ENCODE measurements at regions not wholly inside any gene's neighbourhood (a gene's known extent, or its start where the extent isn't known, plus 50 kb on each side); places are given as distances from the start of the nearest gene placed in this dataset.

- Histone ChIP-seq H4K20me1 (ENCODE audit: insufficient read depth) (no peaks in the 10 kb centered on the region), H3K4me2 (ENCODE audit: low read length) (no peak overlapping the region), H3K4me1 (ENCODE audit: control insufficient read depth in 1 of 2, insufficient read depth in 2 of 2, low read length in 2 of 2) (no peaks in the 10 kb centered on the region), H3K36me3 (ENCODE audit: control insufficient read depth in 1 of 2, insufficient read depth in 2 of 2, low read length in 2 of 2) (no peaks in the 10 kb centered on the region), H2AFZ (ENCODE audit: low read depth, low read length, poor library complexity, severe bottlenecking) (no peak overlapping the region), H3K27ac (ENCODE audit: low read depth, low read length) (no peak overlapping the region), H3K9ac (ENCODE audit: low read length) (no peak overlapping the region), H3K27me3 (ENCODE audit: insufficient read depth, low read length) (no peaks in the 10 kb centered on the region), H3K79me2 (ENCODE audit: insufficient read depth, low read length) (no peaks in the 10 kb centered on the region), H3K4me3 (replicated peaks in 1 of 2; ENCODE audit: low read depth in 1 of 2, low read length in 2 of 2) (no peak overlapping the region), H3K9me2 (ENCODE audit: insufficient read depth) (no peaks in the 10 kb centered on the region), H3K9me3 (ENCODE audit: control insufficient read depth in 1 of 2, insufficient read depth in 1 of 2, low read depth in 1 of 2, low read length in 2 of 2) (no peaks in the 10 kb centered on the region)
- TF ChIP-seq POLR2A (IDR thresholded peaks at IDR 0.05; ENCODE audit: borderline replicate concordance, extremely low read depth, insufficient read depth, insufficient read length) (no peak), SRF (IDR thresholded peaks at IDR 0.05; ENCODE audit: low read depth) (no peak), ZBTB33 (IDR thresholded peaks at IDR 0.05; ENCODE audit: extremely low read depth, insufficient replicate concordance, low read length) (no peak), ELF1 (IDR thresholded peaks at IDR 0.05; ENCODE audit: borderline replicate concordance, low read depth) (no peak), FOSL1 (IDR thresholded peaks at IDR 0.05; ENCODE audit: low read depth) (no peak), EZH2 (IDR thresholded peaks at IDR 0.05) (no peak), ZFX (IDR thresholded peaks at IDR 0.05) (no peak)
- DNase-seq (ENCODE audit: low read depth, low spot score) (no peak), ATAC-seq (no peak)
- BruUV-seq (replicated peaks) = no TSS peak
- intact Hi-C loops (cut with micrococcal nuclease) = no loop called here
- ChIA-PET RAD21 (ENCODE audit: low non-redundant PET in 1 of 2, low total read pairs in 2 of 2, uncharacterized antibody in 2 of 2, unreplicated experiment in 2 of 2) (no interaction called here), POLR2A (no interaction called here), CTCF (no interaction called here)
Observed at GRCh38 chr5:67515762-67516161, 319.2 kb upstream of the CD180 start.

- Histone ChIP-seq H3K4me1 (ENCODE audit: control insufficient read depth in 1 of 2, insufficient read depth in 2 of 2, low read length in 2 of 2) (no peaks in the 10 kb centered on the region), H3K36me3 (ENCODE audit: control insufficient read depth in 1 of 2, insufficient read depth in 2 of 2, low read length in 2 of 2) (no peaks in the 10 kb centered on the region), H3K9me3 (ENCODE audit: control insufficient read depth in 1 of 2, insufficient read depth in 1 of 2, low read depth in 1 of 2, low read length in 2 of 2) (no peaks in the 10 kb centered on the region), H3K27ac (ENCODE audit: low read depth, low read length) (no peak overlapping the region), H3K27me3 (ENCODE audit: insufficient read depth, low read length) (no peaks in the 10 kb centered on the region), H3K9me2 (ENCODE audit: insufficient read depth) (no peaks in the 10 kb centered on the region), H3K79me2 (ENCODE audit: insufficient read depth, low read length) (no peaks in the 10 kb centered on the region), H3K4me3 (replicated peaks in 1 of 2; ENCODE audit: low read depth in 1 of 2, low read length in 2 of 2) (no peak overlapping the region), H2AFZ (ENCODE audit: low read depth, low read length, poor library complexity, severe bottlenecking) (no peak overlapping the region), H3K9ac (ENCODE audit: low read length) (no peak overlapping the region), H4K20me1 (ENCODE audit: insufficient read depth) (no peaks in the 10 kb centered on the region), H3K4me2 (ENCODE audit: low read length) (no peak overlapping the region)
- no peak for ATAC-seq
- POLR2A ChIA-PET = no interaction called here
- BruUV-seq (replicated peaks) = no TSS peak
- intact Hi-C loops (cut with micrococcal nuclease) = no loop called here
- CTCF ChIA-PET = no interaction called here
- TF ChIP-seq ZFX (IDR thresholded peaks at IDR 0.05) (no peak), SRF (IDR thresholded peaks at IDR 0.05; ENCODE audit: low read depth) (no peak), EGR1 (IDR thresholded peaks at IDR 0.05; ENCODE audit: low read depth) (no peak), REST (IDR thresholded peaks at IDR 0.05; ENCODE audit: low read depth) (no peak), SIN3A (IDR thresholded peaks at IDR 0.05; ENCODE audit: low read depth) (no peak), ZNF274 (IDR thresholded peaks at IDR 0.05; ENCODE audit: low read depth, low read length) (no peak), EZH2 (IDR thresholded peaks at IDR 0.05) (no peak), YY1 (IDR thresholded peaks at IDR 0.05; ENCODE audit: extremely low read depth, insufficient replicate concordance, low read depth, low read length) (no peak), RAD21 (IDR thresholded peaks at IDR 0.05; ENCODE audit: low read depth) (no peak)
- no peak for DNase-seq (ENCODE audit: low read depth, low spot score)
- RAD21 ChIA-PET (ENCODE audit: low non-redundant PET in 1 of 2, low total read pairs in 2 of 2, uncharacterized antibody in 2 of 2, unreplicated experiment in 2 of 2) = no interaction called here
Observed at GRCh38 chr5:67515020-67515689, 318.6 kb upstream of the CD180 start.
